Mesothelial cell of epicardium (in vitro differentiated cells): ENCODE measurements at regions not wholly inside any gene's neighbourhood (a gene's known extent, or its start where the extent isn't known, plus 50 kb on each side); places are given as distances from the start of the nearest gene placed in this dataset.

Experiments used
- DNase-seq, 2 experiments: peaks; one replicate each; pipeline ENCODE4 v3.0.0; 2021; ENCODE audit warnings: low spot score in 2 of 2; ENCODE audit not compliant: unreplicated experiment in 2 of 2
- H3K27ac Mint-ChIP-seq: 2 replicates; pipeline ENCODE4 v1.8.0; 2021; ENCODE audit warnings: mixed read lengths
- H3K27me3 Mint-ChIP-seq: 2 replicates; pipeline ENCODE4 v1.8.0; 2021; ENCODE audit warnings: low read depth, mixed read lengths
- H3K36me3 Mint-ChIP-seq: 2 replicates; pipeline ENCODE4 v1.8.0; 2021; ENCODE audit warnings: mixed read lengths
- H3K4me1 Mint-ChIP-seq: 2 replicates; pipeline ENCODE4 v1.8.0; 2021; ENCODE audit warnings: mixed read lengths
- H3K4me3 Mint-ChIP-seq: 2 replicates; pipeline ENCODE4 v1.8.0; 2021; ENCODE audit warnings: mild to moderate bottlenecking, moderate library complexity, mixed read lengths
- H3K9me3 Mint-ChIP-seq: 2 replicates; pipeline ENCODE4 v1.8.0; 2021; ENCODE audit warnings: mixed read lengths
- TF ChIP-seq, protein P1 (sequence below): fragments of 200-600 bp; sonication (generic); IDR thresholded peaks from one replicate; pipeline ENCODE4 v1.5.0; 2021; ENCODE audit warnings: antibody characterized with exemption; ENCODE audit not compliant: unreplicated experiment

GRCh38 chr1:70909262-70909822, 138.3 kb downstream of the PTGER3 start:
- H3K4me3 Mint-ChIP-seq = no peak overlapping the region
- DNase-seq = no peak

GRCh38 chr1:70910013-70910412, 137.6 kb downstream of the PTGER3 start:
- H3K9me3 Mint-ChIP-seq = no peaks in the 10 kb centered on the region
- H3K4me3 Mint-ChIP-seq = no peak overlapping the region
- no peaks in the 10 kb centered on the region for H3K4me1 Mint-ChIP-seq
- no peaks in the 10 kb centered on the region for H3K36me3 Mint-ChIP-seq
- H3K27ac Mint-ChIP-seq = no peak overlapping the region
- peaks cover 6% of the 10 kb centered on the region for H3K27me3 Mint-ChIP-seq
- no peak for DNase-seq
- TF ChIP-seq, protein P1, sequence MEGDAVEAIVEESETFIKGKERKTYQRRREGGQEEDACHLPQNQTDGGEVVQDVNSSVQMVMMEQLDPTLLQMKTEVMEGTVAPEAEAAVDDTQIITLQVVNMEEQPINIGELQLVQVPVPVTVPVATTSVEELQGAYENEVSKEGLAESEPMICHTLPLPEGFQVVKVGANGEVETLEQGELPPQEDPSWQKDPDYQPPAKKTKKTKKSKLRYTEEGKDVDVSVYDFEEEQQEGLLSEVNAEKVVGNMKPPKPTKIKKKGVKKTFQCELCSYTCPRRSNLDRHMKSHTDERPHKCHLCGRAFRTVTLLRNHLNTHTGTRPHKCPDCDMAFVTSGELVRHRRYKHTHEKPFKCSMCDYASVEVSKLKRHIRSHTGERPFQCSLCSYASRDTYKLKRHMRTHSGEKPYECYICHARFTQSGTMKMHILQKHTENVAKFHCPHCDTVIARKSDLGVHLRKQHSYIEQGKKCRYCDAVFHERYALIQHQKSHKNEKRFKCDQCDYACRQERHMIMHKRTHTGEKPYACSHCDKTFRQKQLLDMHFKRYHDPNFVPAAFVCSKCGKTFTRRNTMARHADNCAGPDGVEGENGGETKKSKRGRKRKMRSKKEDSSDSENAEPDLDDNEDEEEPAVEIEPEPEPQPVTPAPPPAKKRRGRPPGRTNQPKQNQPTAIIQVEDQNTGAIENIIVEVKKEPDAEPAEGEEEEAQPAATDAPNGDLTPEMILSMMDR = no peak

More at GRCh38 chr1:70909262-70909822, 138.3 kb downstream of the PTGER3 start:
- Mint-ChIP-seq H3K4me1 (no peaks in the 10 kb centered on the region), H3K9me3 (peaks cover 2% of the 10 kb centered on the region), H3K36me3 (no peaks in the 10 kb centered on the region), H3K27ac (no peak overlapping the region), H3K27me3 (peaks cover 6% of the 10 kb centered on the region)
- TF ChIP-seq, protein P1 = no peak

- Mint-ChIP-seq H3K4me1 (no peaks in the 10 kb centered on the region), H3K27me3 (peaks cover 5% of the 10 kb centered on the region), H3K36me3 (no peaks in the 10 kb centered on the region), H3K9me3 (no peaks in the 10 kb centered on the region), H3K27ac (no peak overlapping the region), H3K4me3 (no peak overlapping the region)
- no peak for DNase-seq
- TF ChIP-seq, protein P1 = no peak
Observed at GRCh38 chr1:70911861-70912260, 135.8 kb downstream of the PTGER3 start.

- Mint-ChIP-seq H3K27ac (no peak overlapping the region), H3K4me1 (no peaks in the 10 kb centered on the region), H3K27me3 (no peaks in the 10 kb centered on the region), H3K9me3 (peaks cover 6% of the 10 kb centered on the region), H3K4me3 (no peak overlapping the region), H3K36me3 (no peaks in the 10 kb centered on the region)
- no peak for DNase-seq
- TF ChIP-seq, protein P1 = no peak
Observed at GRCh38 chr1:70914224-70914623, 133.4 kb downstream of the PTGER3 start.

DNA sequence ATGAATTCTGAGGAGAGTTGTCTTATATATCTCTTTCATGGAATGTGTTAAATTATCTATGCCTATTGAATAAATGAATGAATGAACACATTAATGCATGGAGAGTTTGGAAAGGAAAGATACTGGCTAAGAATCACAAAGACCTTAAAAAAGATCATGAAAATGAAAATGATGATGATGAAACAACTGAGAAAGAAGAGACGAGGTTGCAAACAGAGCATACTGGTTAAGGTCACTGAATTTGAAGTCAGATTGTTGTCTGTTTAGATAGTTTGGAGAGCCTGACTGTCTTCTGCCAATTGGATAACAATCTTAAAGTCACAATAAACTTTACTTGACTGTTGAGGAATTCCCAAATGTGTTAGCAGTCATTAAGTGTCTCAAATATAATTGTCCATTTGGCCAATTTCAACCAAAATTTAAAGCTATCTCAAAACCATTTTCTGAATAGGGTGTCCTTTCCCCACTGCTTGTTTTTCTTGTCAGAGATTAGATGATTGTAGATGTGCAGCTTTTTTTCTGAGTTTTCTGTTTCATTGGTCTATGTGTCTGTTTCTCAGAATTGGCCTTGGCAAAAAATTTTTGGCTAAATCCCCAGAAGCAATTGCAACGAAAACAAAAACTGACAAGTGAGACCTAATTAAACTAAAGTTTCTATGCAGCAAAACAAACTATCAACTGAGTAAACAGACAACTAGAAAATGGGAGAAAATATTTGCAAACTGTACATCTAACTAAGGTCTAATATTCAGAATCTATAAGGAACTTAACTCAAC, 132.2 kb downstream of the PTGER3 start:
- no peaks in the 10 kb centered on the region for H3K4me1 Mint-ChIP-seq
- H3K27me3 Mint-ChIP-seq = no peaks in the 10 kb centered on the region
- DNase-seq = no peak
- TF ChIP-seq, protein P1 = no peak
- H3K36me3 Mint-ChIP-seq = no peaks in the 10 kb centered on the region
- no peak overlapping the region for H3K27ac Mint-ChIP-seq
- no peak overlapping the region for H3K4me3 Mint-ChIP-seq
- peaks cover 13% of the 10 kb centered on the region for H3K9me3 Mint-ChIP-seq
